H9 (cell line): ENCODE measurements at regions not wholly inside any gene's neighbourhood (a gene's known extent, or its start where the extent isn't known, plus 50 kb on each side); places are given as distances from the start of the nearest gene placed in this dataset.

Experiments
- DNase-seq: peaks from one replicate; pipeline ENCODE4 v3.0.0-alpha.2; 2017
- H2AFZ ChIP-seq: one replicate; pipeline ENCODE4 v1.6.1; 2013; ENCODE audit warnings: mild to moderate bottlenecking, low read length, control low read depth, moderate library complexity
- H2AK5ac ChIP-seq: 2 replicates; pipeline ENCODE4 v1.6.1; 2013; ENCODE audit warnings: low read length, control low read depth, mixed read lengths; ENCODE audit not compliant: insufficient read length
- H2BK120ac ChIP-seq: one replicate; pipeline ENCODE4 v1.6.1; 2013; ENCODE audit warnings: low read depth, mild to moderate bottlenecking, low read length, control low read depth, inconsistent platforms; ENCODE audit not compliant: poor library complexity, severe bottlenecking
- H2BK12ac ChIP-seq: 2 replicates; pipeline ENCODE4 v1.6.1; 2013; ENCODE audit warnings: low read length, control low read depth, mixed read lengths, low read depth; ENCODE audit not compliant: insufficient read length
- H2BK15ac ChIP-seq: 2 replicates; pipeline ENCODE4 v1.6.1; 2013; ENCODE audit warnings: low read depth, low read length, control low read depth
- H2BK20ac ChIP-seq: one replicate; pipeline ENCODE4 v1.6.1; 2013; ENCODE audit warnings: low read depth, mild to moderate bottlenecking, low read length, control low read depth, inconsistent platforms; ENCODE audit not compliant: poor library complexity, severe bottlenecking
- H2BK5ac ChIP-seq: 2 replicates; pipeline ENCODE4 v1.6.1; 2013; ENCODE audit warnings: low read length, control low read depth, mixed read lengths; ENCODE audit not compliant: insufficient read length
- H3K14ac ChIP-seq: 2 replicates; pipeline ENCODE4 v1.6.1; 2013; ENCODE audit warnings: low read length, control low read depth; ENCODE audit not compliant: insufficient read depth
- H3K18ac ChIP-seq: 2 replicates; pipeline ENCODE4 v1.6.1; 2013; ENCODE audit warnings: low read depth, mild to moderate bottlenecking, mixed read lengths, low read length, control low read depth; ENCODE audit not compliant: insufficient read length
- H3K23ac ChIP-seq: 2 replicates; pipeline ENCODE4 v1.6.1; 2013; ENCODE audit warnings: low read length, control low read depth, mixed read lengths, low read depth; ENCODE audit not compliant: insufficient read length
- H3K23me2 ChIP-seq: 2 replicates; pipeline ENCODE4 v1.6.1; 2013; ENCODE audit warnings: low read depth, mild to moderate bottlenecking, mixed read lengths, low read length, control low read depth; ENCODE audit not compliant: insufficient read length, poor library complexity, severe bottlenecking
- H3K27ac ChIP-seq: 2 replicates; pipeline ENCODE4 v1.5.1; 2013; ENCODE audit warnings: low read length, control low read depth, mixed read lengths, low read depth; ENCODE audit not compliant: insufficient read length
- H3K27me3 ChIP-seq: 2 replicates; pipeline ENCODE4 v1.6.1; 2013; ENCODE audit warnings: low read length, control low read depth, inconsistent platforms; ENCODE audit not compliant: insufficient read depth
- H3K4ac ChIP-seq: 2 replicates; pipeline ENCODE4 v1.6.1; 2013; ENCODE audit warnings: low read depth, mild to moderate bottlenecking, control low read depth, inconsistent platforms, low read length, moderate library complexity
- H3K4me1 ChIP-seq: 2 replicates; pipeline ENCODE4 v1.6.1; 2013; ENCODE audit warnings: low read length, control low read depth, inconsistent platforms; ENCODE audit not compliant: insufficient read depth
- H3K4me2 ChIP-seq: 2 replicates; pipeline ENCODE4 v1.6.1; 2013; ENCODE audit warnings: low read length, control low read depth, mixed read lengths; ENCODE audit not compliant: insufficient read length, insufficient read depth
- H3K56ac ChIP-seq: 2 replicates; pipeline ENCODE4 v1.6.1; 2013; ENCODE audit warnings: low read depth, mild to moderate bottlenecking, mixed read lengths, low read length, control low read depth; ENCODE audit not compliant: insufficient read length
- H3K79me1 ChIP-seq: 2 replicates; pipeline ENCODE4 v1.6.1; 2013; ENCODE audit warnings: low read depth, mild to moderate bottlenecking, moderate library complexity, low read length, control low read depth, inconsistent platforms; ENCODE audit not compliant: insufficient read depth, poor library complexity, severe bottlenecking
- H3K79me2 ChIP-seq: 2 replicates; pipeline ENCODE4 v1.6.1; 2013; ENCODE audit warnings: low read length, control low read depth, inconsistent platforms; ENCODE audit not compliant: insufficient read depth
- H3K9ac ChIP-seq: 2 replicates; pipeline ENCODE4 v1.6.1; 2013; ENCODE audit warnings: low read length, control low read depth, mixed read lengths; ENCODE audit not compliant: insufficient read length; ENCODE audit errors: extremely low read depth
- H3K9me3 ChIP-seq: one replicate; pipeline ENCODE4 v1.6.1; 2013; ENCODE audit warnings: low read depth, low read length, inconsistent platforms; ENCODE audit not compliant: control insufficient read depth
- H3T11ph ChIP-seq: one replicate; pipeline ENCODE4 v1.6.1; 2013; ENCODE audit warnings: mild to moderate bottlenecking, low read length, control low read depth, inconsistent platforms
- H4K20me1 ChIP-seq: one replicate; pipeline ENCODE4 v1.6.1; 2013; ENCODE audit not compliant: control insufficient read depth, insufficient read length, insufficient read depth
- H4K5ac ChIP-seq: 2 replicates; pipeline ENCODE4 v1.6.1; 2013; ENCODE audit warnings: low read depth, mild to moderate bottlenecking, mixed read lengths, low read length, control low read depth; ENCODE audit not compliant: insufficient read length
- H4K8ac ChIP-seq: replicated peaks from 2 replicates; pipeline ENCODE4 v1.6.1; 2013; ENCODE audit warnings: low read length, control low read depth, mixed read lengths, low read depth; ENCODE audit not compliant: insufficient read length
- H4K91ac ChIP-seq: 2 replicates; pipeline ENCODE4 v1.6.1; 2013; ENCODE audit warnings: low read depth, mild to moderate bottlenecking, moderate library complexity, mixed read lengths, low read length, control low read depth; ENCODE audit not compliant: insufficient read length
- H3K27ac Mint-ChIP-seq, 3 experiments: 2 replicates in 2 of 3; 3 replicates in 1 of 3; pipeline ENCODE4 v1.8.0; 2020 to 2021; ENCODE audit warnings: mixed read lengths in 3 of 3, mild to moderate bottlenecking in 1 of 3, moderate library complexity in 1 of 3
- H3K27me3 Mint-ChIP-seq: 2 replicates; pipeline ENCODE4 v1.8.0; 2021; ENCODE audit warnings: low read depth, mild to moderate bottlenecking, moderate library complexity, mixed read lengths
- H3K36me3 Mint-ChIP-seq, 3 experiments: 2 replicates in 2 of 3; 3 replicates in 1 of 3; pipeline ENCODE4 v1.8.0; 2020 to 2021; ENCODE audit warnings: low read depth in 3 of 3, mixed read lengths in 3 of 3; ENCODE audit not compliant: insufficient read depth in 1 of 3
- H3K4me1 Mint-ChIP-seq, 2 experiments: 2 replicates each; pipeline ENCODE4 v1.8.0; 2020; ENCODE audit warnings: mixed read lengths in 2 of 2
- H3K4me3 Mint-ChIP-seq, 2 experiments: 2 replicates in 1 of 2; 3 replicates in 1 of 2; pipeline ENCODE4 v1.8.0; 2020 to 2021; ENCODE audit warnings: mild to moderate bottlenecking in 2 of 2, mixed read lengths in 2 of 2, moderate library complexity in 1 of 2
- H3K9me3 Mint-ChIP-seq, 2 experiments: 2 replicates in 1 of 2; 3 replicates in 1 of 2; pipeline ENCODE4 v1.8.0; 2020; ENCODE audit warnings: mild to moderate bottlenecking in 2 of 2, mixed read lengths in 2 of 2, moderate library complexity in 1 of 2
- TF ChIP-seq, protein P1 (sequence below): fragments of 200-600 bp; sonication (generic); conservative IDR thresholded peaks from 3 replicates; pipeline ENCODE4 v1.8.0; 2021; ENCODE audit warnings: antibody characterized with exemption, mild to moderate bottlenecking

DNA sequence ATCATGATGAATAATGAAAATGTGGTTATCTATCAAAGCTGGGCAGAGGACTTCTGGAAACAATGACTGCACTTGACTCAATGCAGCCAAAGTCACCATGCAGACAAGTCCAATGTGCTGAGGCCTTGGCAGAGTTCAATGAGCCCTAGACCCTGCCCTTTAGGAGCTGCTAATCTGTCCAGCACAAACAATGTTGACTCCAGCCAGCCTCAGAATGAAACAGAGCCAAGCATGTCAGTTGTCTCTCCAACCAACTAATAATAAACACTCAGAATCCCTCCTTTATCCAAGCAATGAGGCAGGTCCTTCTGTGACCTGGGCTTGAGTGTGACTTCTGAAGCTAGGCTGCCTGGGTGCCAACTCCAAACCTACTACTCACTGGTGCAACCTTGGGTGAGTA is 270.6 kb downstream of the BCL11A start:
- Histone ChIP-seq H2BK20ac (no peak overlapping the region), H3K14ac (no peak overlapping the region), H3K4me1 (no peaks in the 10 kb centered on the region), H3K18ac (no peak overlapping the region), H3K79me2 (no peaks in the 10 kb centered on the region), H2BK12ac (no peak overlapping the region), H3K23me2 (no peaks in the 10 kb centered on the region), H4K91ac (no peak overlapping the region), H4K20me1 (no peaks in the 10 kb centered on the region), H2AFZ (no peak overlapping the region), H3K9ac (no peak overlapping the region), H3K27ac (no peak overlapping the region), H3K4me2 (no peak overlapping the region), H2BK15ac (no peak overlapping the region), H4K8ac (no peak overlapping the region), H3K79me1 (no peaks in the 10 kb centered on the region), H2BK120ac (no peak overlapping the region), H4K5ac (no peak overlapping the region), H3K56ac (no peak overlapping the region), H3K4ac (no peak overlapping the region), H2AK5ac (no peak overlapping the region), H2BK5ac (no peak overlapping the region), H3T11ph (no peak overlapping the region), H3K9me3 (no peaks in the 10 kb centered on the region), H3K23ac (no peak overlapping the region), H3K27me3 (no peaks in the 10 kb centered on the region)
- Mint-ChIP-seq H3K4me3 (no peak overlapping the region), H3K4me1 (peaks cover 14 to 17% of the 10 kb centered on the region in 2 experiments), H3K27ac (no peak overlapping the region), H3K36me3 (no peaks in the 10 kb centered on the region), H3K27me3 (peaks cover 5% of the 10 kb centered on the region), H3K9me3 (no peaks in the 10 kb centered on the region)
- no peak for DNase-seq
- TF ChIP-seq, protein P1, sequence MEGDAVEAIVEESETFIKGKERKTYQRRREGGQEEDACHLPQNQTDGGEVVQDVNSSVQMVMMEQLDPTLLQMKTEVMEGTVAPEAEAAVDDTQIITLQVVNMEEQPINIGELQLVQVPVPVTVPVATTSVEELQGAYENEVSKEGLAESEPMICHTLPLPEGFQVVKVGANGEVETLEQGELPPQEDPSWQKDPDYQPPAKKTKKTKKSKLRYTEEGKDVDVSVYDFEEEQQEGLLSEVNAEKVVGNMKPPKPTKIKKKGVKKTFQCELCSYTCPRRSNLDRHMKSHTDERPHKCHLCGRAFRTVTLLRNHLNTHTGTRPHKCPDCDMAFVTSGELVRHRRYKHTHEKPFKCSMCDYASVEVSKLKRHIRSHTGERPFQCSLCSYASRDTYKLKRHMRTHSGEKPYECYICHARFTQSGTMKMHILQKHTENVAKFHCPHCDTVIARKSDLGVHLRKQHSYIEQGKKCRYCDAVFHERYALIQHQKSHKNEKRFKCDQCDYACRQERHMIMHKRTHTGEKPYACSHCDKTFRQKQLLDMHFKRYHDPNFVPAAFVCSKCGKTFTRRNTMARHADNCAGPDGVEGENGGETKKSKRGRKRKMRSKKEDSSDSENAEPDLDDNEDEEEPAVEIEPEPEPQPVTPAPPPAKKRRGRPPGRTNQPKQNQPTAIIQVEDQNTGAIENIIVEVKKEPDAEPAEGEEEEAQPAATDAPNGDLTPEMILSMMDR: no peak
